NCI-H69 (cell line): ENCODE measurements at regions not wholly inside any gene's neighbourhood (a gene's known extent, or its start where the extent isn't known, plus 50 kb on each side); places are given as distances from the start of the nearest gene placed in this dataset.
A peak's percentile ranks its signal among the peaks of the same experiment; 100 is the strongest.
"Not testable (repeated sequence)": the region's sequence is repeated elsewhere in the genome, so short reads cannot be mapped to it uniquely, and the experiment has no call there.

Source experiments
- DNase-seq: peaks from one replicate; lab custom pipeline; 2025; lab: John Stamatoyannopoulos, UW

DNA sequence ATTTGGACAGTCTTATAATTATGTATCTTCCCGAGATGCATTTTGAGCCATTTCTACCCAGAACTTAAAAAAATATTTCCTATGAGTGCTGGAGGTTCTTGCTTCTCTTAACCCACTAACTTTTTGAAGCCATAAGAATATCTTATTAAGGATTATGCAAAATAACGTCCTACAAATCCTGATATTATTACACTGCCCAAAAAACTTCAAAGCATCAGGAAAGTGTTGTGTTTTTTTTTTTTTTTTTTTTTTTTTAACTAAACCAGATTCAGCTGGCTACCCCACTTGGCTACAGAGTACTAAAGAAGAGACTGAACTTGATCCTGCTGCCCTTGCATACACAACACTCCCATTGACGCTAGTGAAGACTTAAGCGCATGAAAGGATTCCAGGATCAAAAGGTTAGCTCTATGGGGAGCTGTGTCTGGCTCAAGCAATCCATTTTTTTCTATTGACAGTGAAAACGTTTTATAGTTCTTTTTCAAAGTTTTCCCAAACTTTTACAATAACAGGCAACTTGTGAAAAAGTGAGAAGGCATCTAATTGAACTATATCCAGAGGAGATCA is 141.4 kb downstream of the KCNRG start:
- DNase-seq: no peak

DNA sequence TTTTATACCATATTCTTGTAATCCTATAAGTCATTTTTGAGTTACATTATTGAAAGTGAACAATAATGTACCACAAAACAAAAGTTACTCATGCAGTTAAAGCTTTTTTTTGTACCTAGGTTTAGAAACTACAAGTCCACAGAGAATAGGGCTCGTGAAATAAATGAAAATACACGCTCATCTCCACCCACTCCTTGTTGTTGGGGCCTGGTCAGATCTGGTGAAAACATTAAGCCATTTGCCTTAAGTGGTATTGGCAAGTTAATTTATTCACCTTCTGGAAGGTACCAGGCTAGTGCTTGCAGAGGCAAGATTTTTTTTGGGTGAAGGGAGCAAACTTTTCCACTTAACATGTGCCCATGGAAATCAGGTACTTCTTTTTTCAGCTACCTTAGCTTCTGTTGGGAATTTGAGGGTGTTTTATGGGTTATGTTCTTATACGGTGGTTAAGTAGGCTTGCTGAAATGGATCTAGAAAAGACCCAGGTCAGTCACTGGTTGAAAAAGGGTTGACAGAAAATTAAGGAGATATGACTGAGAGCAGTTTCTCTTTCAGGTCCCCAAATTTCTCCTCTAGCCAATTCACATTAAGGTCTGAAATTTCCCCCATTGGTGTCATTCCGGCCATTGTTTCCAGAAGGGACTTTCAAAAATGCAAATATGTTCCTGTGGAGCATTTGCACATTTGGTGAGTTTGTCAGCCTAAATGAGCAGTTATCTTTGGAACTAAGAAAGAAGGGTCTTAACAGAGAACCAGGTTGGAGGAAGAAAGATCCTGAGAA is 143.3 kb downstream of the KCNRG start:
- DNase-seq: no peak

GRCh38 chr13:50159607-50160006 is 144.4 kb downstream of the KCNRG start:
- no peak for DNase-seq

DNA sequence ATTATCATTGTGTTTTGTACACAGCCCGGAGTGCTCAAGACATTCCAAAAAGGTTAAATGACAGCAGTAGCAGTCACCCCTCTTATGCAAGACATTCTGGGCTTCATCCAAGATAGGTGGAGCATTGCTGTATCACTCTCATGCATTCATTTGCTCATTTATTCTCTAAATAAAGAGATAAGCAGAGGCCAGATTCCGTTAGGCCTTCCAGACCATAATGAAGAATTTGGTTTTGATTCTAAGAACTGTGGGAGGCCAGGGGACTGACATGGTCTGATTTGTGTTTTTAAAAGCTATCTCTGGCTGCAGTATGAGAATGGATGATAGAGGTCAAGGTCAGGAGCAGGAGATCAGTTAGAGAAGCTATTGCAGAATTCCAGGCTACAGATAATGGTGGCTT is 145.8 kb downstream of the KCNRG start:
- no peak for DNase-seq

DNA sequence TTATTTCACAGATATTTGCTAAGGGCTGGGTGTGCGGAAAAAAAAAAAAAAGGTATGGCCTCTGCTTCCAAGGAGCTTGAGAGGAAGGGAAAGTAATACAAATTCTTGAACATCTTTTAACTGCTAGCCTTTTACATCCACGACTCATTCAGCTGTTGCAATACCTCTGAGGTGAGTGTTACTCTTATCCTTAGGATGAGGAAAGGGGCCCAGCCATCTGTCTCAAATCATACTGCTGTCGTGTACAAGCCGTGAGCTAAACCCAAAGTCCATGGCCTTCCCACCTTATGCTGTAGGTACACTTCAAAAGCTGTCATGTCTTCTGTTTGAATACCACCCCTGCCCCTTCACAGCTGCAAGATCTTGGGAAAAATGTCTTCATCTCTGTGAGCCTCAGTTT is 146.8 kb downstream of the KCNRG start:
- DNase-seq: peak; percentile 22

GRCh38 chr13:50162567-50162966 is 147.3 kb downstream of the KCNRG start:
- peak; percentile 82 for DNase-seq

DNA sequence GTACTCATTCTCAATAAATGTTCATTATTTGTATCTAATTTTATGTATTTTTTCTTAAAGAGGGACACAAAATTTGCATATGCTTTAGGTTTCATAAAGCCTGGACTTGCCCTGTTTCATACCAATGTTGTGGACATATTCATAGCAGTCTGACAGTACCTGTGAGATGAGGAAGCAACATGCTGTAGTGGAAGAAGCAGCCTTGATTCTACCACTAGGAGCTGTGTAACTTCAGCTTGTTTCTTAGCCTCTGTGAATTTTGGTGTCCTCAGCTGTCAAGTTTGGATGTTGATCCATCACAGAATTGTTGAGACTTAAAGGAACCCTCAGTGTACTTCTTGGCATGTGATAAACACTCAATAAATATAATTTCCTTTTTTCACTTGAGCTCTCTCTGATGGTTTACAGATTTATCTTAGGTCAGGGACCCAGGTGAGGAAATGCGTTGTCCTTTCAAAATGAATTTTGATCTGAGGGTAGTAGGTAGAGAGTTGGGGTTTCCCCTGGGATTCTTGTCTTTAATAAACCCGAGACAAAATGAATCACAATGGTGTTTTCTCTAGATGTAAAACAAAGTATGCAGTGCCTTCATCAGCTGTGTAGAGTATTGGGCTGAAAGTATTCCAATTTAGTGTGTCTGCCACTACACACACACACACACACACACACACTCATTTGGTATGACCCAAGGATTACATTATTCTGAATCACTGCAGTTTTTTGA is 152.1 kb downstream of the KCNRG start:
- DNase-seq: no peak

- no peak for DNase-seq
These were observed 152.7 kb downstream of the KCNRG start for GRCh38 chr13:50167967-50168366.

DNA sequence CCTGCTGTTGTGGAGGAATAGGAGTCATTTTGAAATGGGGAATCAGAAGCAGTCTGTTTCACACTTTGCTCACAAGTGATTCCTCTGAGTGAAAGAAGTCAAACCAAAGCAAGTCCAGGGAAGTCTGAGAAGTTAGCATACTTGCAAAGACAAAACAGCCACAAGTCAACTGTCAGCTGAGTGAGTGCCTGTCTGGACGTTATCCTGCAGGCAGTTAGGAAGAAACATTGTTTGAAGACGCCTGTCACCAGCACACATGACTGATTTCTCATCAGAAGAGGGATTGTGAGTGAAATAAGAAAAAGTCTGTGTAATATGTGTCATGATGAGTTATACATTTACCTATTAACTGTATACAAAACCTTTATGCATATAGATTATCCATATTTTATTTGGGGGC is 153.5 kb downstream of the KCNRG start:
- DNase-seq: no peak

DNA sequence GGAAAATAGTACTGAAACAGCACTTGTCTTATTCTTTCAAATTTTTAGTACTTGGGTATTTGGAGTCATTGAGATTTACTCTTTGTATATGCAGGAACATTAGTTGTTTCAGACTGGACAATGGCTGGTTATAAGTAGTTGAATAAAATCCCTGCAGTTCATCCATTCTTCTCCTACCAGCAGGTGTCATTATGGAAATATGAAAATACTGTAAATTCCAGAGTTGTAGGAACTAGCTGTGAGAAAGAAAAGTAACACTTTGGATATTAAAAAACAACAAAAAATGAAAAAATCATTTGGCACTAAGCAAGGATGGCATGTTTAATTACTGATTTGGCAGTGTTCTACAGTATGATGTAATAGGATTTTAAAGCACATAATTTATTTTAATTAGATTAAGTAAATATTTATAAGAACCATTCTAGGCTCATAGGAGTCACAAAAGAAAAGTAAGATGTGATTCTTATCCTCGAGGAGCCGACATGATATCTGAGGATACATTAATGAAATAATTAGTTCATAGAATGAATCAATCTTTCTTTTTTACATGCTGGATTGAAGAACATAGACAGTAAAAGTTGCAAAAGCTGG is 155.3 kb downstream of the KCNRG start:
- DNase-seq: peak; percentile 34

DNA sequence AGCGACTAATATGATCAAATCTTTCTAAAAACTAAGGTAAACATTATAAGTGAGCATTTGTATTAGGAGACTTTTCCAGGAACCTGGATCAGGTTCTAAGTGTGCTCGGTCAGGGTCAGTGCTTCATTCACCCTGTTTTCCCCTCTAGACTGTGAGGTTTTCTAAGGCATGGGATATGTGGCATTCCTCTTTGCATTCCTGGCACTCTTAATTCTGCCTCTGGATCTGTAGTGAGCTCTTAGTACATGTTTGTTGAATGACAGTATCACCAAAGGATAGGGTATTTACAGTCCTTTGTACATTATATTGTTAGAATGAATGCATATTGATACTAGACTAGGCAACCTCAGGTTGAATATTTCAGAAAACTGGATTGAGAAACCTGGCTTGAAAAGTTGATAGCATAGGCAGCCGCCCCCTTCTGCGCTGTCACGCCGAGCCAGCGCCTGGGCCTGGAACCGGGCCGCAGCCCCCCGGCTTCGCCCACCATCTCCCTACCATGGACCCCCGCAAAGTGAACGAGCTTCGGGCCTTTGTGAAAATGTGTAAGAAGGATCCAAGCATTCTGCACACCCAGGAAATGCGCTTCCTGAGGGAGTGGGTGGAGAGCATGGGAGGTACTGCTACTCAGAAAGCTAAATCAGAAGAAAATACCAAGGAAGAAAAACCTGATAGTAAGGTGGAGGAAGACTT is 156.5 kb downstream of the KCNRG start:
- no peak for DNase-seq

GRCh38 chr13:50173045-50173444 is 157.8 kb downstream of the KCNRG start:
- not testable (repeated sequence) for DNase-seq

DNA sequence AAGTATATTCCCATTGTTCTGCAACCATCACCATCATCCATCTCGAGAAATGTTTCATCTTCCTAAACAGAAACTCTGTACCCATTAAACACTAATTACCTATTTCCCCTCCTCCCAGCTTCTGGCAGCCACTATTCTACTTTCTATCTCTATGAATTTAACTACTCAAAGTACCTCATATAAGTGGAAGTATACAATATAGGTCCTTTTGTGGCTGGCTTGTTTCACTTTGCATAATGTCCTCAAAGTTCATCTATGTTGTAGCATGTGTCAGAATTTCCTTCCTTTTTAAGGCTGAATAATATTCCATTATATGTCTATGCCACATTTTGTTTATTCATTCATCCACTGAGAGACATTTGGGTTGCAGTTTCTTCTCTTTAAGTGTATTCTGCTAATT is 159.4 kb downstream of the KCNRG start:
- DNase-seq: no peak

DNA sequence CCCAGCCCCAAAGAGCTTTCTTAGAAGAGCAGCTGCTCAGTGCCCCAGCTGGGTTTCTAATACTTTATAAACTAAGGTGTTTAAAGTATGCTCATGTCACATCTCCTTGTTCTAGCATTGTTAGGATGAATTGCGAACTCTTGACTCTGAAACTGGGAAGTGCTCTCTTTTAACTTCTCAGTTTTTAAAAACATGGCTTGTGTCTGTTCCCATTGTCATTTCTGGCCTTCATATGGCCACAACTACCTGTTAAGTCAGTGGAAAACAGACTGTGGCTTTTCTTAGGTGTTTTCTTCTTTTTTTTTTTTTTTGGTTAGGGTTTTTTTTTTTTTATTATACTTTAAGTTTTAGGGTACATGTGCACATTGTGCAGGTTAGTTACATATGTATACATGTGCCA is 164.7 kb downstream of the KCNRG start:
- no peak for DNase-seq

GRCh38 chr13:50185769-50186763 is 170.8 kb downstream of the KCNRG start:
- DNase-seq: not testable (repeated sequence)

GRCh38 chr13:50187352-50188029 is 172.2 kb downstream of the KCNRG start:
- DNase-seq: no peak

GRCh38 chr13:50188696-50189095 is 173.5 kb downstream of the KCNRG start:
- DNase-seq: no peak

GRCh38 chr13:50189450-50189849 is 174.2 kb downstream of the KCNRG start:
- no peak for DNase-seq

DNA sequence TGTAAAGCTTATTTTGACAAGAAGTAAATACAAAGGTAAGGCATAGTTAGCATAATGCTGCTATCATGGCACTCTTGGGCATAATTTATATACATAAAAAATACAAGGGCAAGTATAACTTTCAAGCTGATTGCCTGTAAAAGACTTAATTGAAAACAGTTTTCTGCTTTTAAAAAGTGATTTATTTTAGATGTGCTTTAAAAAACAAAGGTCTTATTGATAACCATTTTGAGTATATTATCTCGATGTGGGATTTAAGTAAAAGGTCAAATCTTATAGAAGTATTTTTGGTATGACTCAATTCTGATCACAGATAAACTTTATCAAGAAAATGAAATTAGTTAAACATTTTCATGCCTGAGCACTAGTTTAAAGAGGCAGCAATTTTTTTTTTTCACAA is 175.8 kb downstream of the KCNRG start:
- DNase-seq: no peak

GRCh38 chr13:50192272-50192813 is 177.1 kb downstream of the KCNRG start:
- no peak for DNase-seq
